Neural cell (in vitro differentiated cells): ENCODE measurements at regions not wholly inside any gene's neighbourhood (a gene's known extent, or its start where the extent isn't known, plus 50 kb on each side); places are given as distances from the start of the nearest gene placed in this dataset.

Experiments used
- H2AFZ ChIP-seq: fragments of 200-600, 300-800 bp; sonication (generic), shearing (Covaris generic); 2 replicates; pipeline ENCODE4 v1.6.0; 2014; ENCODE audit warnings: low read depth, mild to moderate bottlenecking, antibody characterized with exemption, low read length, moderate library complexity
- H3F3A ChIP-seq: fragments of 200-600 bp; shearing (Covaris generic); 2 replicates; pipeline ENCODE4 v1.6.1; 2016; ENCODE audit warnings: mild to moderate bottlenecking, moderate library complexity, mixed read lengths, antibody characterized with exemption, low read length; ENCODE audit not compliant: insufficient read depth, poor library complexity, severe bottlenecking
- H3K27ac ChIP-seq: fragments of 200-600, 300-800 bp; sonication (generic), shearing (Covaris generic); 2 replicates; pipeline ENCODE4 v1.5.1; 2014; ENCODE audit warnings: mild to moderate bottlenecking, low read length, moderate library complexity
- H3K27me3 ChIP-seq: fragments of 300-800, 200-600 bp; sonication (generic), shearing (Covaris generic); 2 replicates; pipeline ENCODE4 v1.6.0; 2014; ENCODE audit warnings: mild to moderate bottlenecking, low read depth, low read length, moderate library complexity; ENCODE audit not compliant: insufficient read depth
- H3K36me3 ChIP-seq: fragments of 300-800, 200-600 bp; sonication (generic), shearing (Covaris generic); 2 replicates; pipeline ENCODE4 v1.5.1; 2014; ENCODE audit warnings: mild to moderate bottlenecking, antibody characterized with exemption, low read length, moderate library complexity; ENCODE audit not compliant: insufficient read depth
- H3K4me2 ChIP-seq: fragments of 300-800, 200-600 bp; sonication (generic), shearing (Covaris generic); 2 replicates; pipeline ENCODE4 v1.6.0; 2014; ENCODE audit warnings: mild to moderate bottlenecking, low read length
- H3K4me3 ChIP-seq: fragments of 300-800, 200-600 bp; sonication (generic), shearing (Covaris generic); 2 replicates; pipeline ENCODE4 v1.5.1; 2014; ENCODE audit warnings: mild to moderate bottlenecking, low read length, moderate library complexity
- H3K79me2 ChIP-seq: fragments of 200-600 bp; shearing (Covaris generic); replicated peaks from 2 replicates; pipeline ENCODE4 v1.6.0; 2014; ENCODE audit warnings: mild to moderate bottlenecking, low read length, moderate library complexity; ENCODE audit not compliant: insufficient read depth
- H3K9ac ChIP-seq: fragments of 300-800, 200-600 bp; sonication (generic), shearing (Covaris generic); 2 replicates; pipeline ENCODE4 v1.6.1; 2016; ENCODE audit warnings: mild to moderate bottlenecking, low read length, mixed read lengths
- H3K9me2 ChIP-seq: fragments of 200-600 bp; shearing (Covaris generic); 2 replicates; pipeline ENCODE4 v1.6.1; 2016; ENCODE audit warnings: mild to moderate bottlenecking, low read length, mixed read lengths; ENCODE audit not compliant: insufficient read depth
- H3K9me3 ChIP-seq: fragments of 200-600, 300-800 bp; sonication (generic), shearing (Covaris generic); 2 replicates; pipeline ENCODE4 v1.6.1; 2016; ENCODE audit warnings: mild to moderate bottlenecking, mixed run types, low read length, moderate library complexity, mixed read lengths
- H4K20me1 ChIP-seq: fragments of 200-600 bp; shearing (Covaris generic); 2 replicates; pipeline ENCODE4 v1.6.1; 2016; ENCODE audit warnings: mild to moderate bottlenecking, mixed run types; ENCODE audit not compliant: insufficient read depth
- EP300 ChIP-seq: fragments of 450-650 bp; conservative IDR thresholded peaks from 2 replicates; pipeline ENCODE4 v1.6.1; 2014; ENCODE audit warnings: antibody characterized with exemption, mild to moderate bottlenecking, moderate library complexity; ENCODE audit not compliant: poor library complexity, severe bottlenecking
- EZH2 ChIP-seq: fragments of 200-600, 300-800 bp; shearing (Covaris generic), sonication (generic); IDR thresholded peaks from 2 replicates; pipeline ENCODE4 v1.6.1; 2014; ENCODE audit warnings: antibody characterized with exemption, low read length, borderline replicate concordance, mild to moderate bottlenecking; ENCODE audit not compliant: insufficient read depth, poor library complexity, severe bottlenecking
- MXI1 ChIP-seq: fragments of 450-650 bp; conservative IDR thresholded peaks from 2 replicates; pipeline ENCODE4 v1.6.1; 2014; ENCODE audit warnings: antibody characterized with exemption, mild to moderate bottlenecking; ENCODE audit not compliant: poor library complexity, severe bottlenecking
- POLR2AphosphoS5 ChIP-seq: IDR thresholded peaks from 2 replicates; pipeline ENCODE4 v1.6.1; 2012
- RAD21 ChIP-seq: fragments of 450-650 bp; conservative IDR thresholded peaks from 2 replicates; pipeline ENCODE4 v1.6.1; 2014; ENCODE audit warnings: antibody characterized with exemption, mild to moderate bottlenecking, moderate library complexity
- TAF1 ChIP-seq: IDR thresholded peaks from 2 replicates; pipeline ENCODE4 v1.6.1; 2012; ENCODE audit warnings: low read depth
- TF ChIP-seq, protein P1 (sequence below): fragments of 450-650 bp; IDR thresholded peaks from 2 replicates; pipeline ENCODE4 v1.5.1; 2014; ENCODE audit warnings: antibody characterized with exemption, mild to moderate bottlenecking, moderate library complexity; ENCODE audit not compliant: poor library complexity, severe bottlenecking
- TF ChIP-seq, protein P2 (sequence below): IDR thresholded peaks from 2 replicates; pipeline ENCODE4 v1.6.1; 2012; ENCODE audit warnings: borderline replicate concordance

GRCh38 chr11:82105331-82105998, 628.2 kb downstream of the FAM181B start:
- no peaks in the 10 kb centered on the region for H4K20me1 ChIP-seq
- H3K9me3 ChIP-seq = no peaks in the 10 kb centered on the region
- no peaks in the 10 kb centered on the region for H3K9me2 ChIP-seq
- H3F3A ChIP-seq = no peaks in the 10 kb centered on the region
- no peak overlapping the region for H3K9ac ChIP-seq
- no peak overlapping the region for H3K27ac ChIP-seq
- no peak overlapping the region for H3K4me3 ChIP-seq
- H3K36me3 ChIP-seq = no peaks in the 10 kb centered on the region
- H3K27me3 ChIP-seq = no peaks in the 10 kb centered on the region
- no peak for TF ChIP-seq EP300
- no peak for TF ChIP-seq TAF1
- TF ChIP-seq POLR2AphosphoS5 = no peak
- TF ChIP-seq, protein P1, sequence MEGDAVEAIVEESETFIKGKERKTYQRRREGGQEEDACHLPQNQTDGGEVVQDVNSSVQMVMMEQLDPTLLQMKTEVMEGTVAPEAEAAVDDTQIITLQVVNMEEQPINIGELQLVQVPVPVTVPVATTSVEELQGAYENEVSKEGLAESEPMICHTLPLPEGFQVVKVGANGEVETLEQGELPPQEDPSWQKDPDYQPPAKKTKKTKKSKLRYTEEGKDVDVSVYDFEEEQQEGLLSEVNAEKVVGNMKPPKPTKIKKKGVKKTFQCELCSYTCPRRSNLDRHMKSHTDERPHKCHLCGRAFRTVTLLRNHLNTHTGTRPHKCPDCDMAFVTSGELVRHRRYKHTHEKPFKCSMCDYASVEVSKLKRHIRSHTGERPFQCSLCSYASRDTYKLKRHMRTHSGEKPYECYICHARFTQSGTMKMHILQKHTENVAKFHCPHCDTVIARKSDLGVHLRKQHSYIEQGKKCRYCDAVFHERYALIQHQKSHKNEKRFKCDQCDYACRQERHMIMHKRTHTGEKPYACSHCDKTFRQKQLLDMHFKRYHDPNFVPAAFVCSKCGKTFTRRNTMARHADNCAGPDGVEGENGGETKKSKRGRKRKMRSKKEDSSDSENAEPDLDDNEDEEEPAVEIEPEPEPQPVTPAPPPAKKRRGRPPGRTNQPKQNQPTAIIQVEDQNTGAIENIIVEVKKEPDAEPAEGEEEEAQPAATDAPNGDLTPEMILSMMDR = no peak
- TF ChIP-seq MXI1 = no peak
- TF ChIP-seq EZH2 = no peak
- no peak overlapping the region for H3K4me2 ChIP-seq
- H3K79me2 ChIP-seq = no peaks in the 10 kb centered on the region
- no peak overlapping the region for H2AFZ ChIP-seq

- no peak overlapping the region for H2AFZ ChIP-seq
- H3K36me3 ChIP-seq = no peaks in the 10 kb centered on the region
- no peaks in the 10 kb centered on the region for H3K9me2 ChIP-seq
- no peak overlapping the region for H3K9ac ChIP-seq
- no peaks in the 10 kb centered on the region for H3F3A ChIP-seq
- no peaks in the 10 kb centered on the region for H3K9me3 ChIP-seq
- TF ChIP-seq EP300 = no peak
- TF ChIP-seq, protein P1 = no peak
- TF ChIP-seq RAD21 = no peak
- TF ChIP-seq, protein P2, sequence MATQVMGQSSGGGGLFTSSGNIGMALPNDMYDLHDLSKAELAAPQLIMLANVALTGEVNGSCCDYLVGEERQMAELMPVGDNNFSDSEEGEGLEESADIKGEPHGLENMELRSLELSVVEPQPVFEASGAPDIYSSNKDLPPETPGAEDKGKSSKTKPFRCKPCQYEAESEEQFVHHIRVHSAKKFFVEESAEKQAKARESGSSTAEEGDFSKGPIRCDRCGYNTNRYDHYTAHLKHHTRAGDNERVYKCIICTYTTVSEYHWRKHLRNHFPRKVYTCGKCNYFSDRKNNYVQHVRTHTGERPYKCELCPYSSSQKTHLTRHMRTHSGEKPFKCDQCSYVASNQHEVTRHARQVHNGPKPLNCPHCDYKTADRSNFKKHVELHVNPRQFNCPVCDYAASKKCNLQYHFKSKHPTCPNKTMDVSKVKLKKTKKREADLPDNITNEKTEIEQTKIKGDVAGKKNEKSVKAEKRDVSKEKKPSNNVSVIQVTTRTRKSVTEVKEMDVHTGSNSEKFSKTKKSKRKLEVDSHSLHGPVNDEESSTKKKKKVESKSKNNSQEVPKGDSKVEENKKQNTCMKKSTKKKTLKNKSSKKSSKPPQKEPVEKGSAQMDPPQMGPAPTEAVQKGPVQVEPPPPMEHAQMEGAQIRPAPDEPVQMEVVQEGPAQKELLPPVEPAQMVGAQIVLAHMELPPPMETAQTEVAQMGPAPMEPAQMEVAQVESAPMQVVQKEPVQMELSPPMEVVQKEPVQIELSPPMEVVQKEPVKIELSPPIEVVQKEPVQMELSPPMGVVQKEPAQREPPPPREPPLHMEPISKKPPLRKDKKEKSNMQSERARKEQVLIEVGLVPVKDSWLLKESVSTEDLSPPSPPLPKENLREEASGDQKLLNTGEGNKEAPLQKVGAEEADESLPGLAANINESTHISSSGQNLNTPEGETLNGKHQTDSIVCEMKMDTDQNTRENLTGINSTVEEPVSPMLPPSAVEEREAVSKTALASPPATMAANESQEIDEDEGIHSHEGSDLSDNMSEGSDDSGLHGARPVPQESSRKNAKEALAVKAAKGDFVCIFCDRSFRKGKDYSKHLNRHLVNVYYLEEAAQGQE = no peak
- no peak for TF ChIP-seq POLR2AphosphoS5
- no peak for TF ChIP-seq EZH2
- H3K4me3 ChIP-seq = no peak overlapping the region
- no peaks in the 10 kb centered on the region for H3K79me2 ChIP-seq
- H3K27me3 ChIP-seq = no peaks in the 10 kb centered on the region
- no peak overlapping the region for H3K4me2 ChIP-seq
- H3K27ac ChIP-seq = no peak overlapping the region
- H4K20me1 ChIP-seq = no peaks in the 10 kb centered on the region
Observed at GRCh38 chr11:82092904-82093303, 640.8 kb downstream of the FAM181B start.
